OCI-LY3 (cell line): ENCODE measurements at regions not wholly inside any gene's neighbourhood (a gene's known extent, or its start where the extent isn't known, plus 50 kb on each side); places are given as distances from the start of the nearest gene placed in this dataset.

ENCODE experiments used
- H2AFZ ChIP-seq: fragments of 200-600, 300-600 bp; shearing (Covaris generic); 2 replicates; pipeline ENCODE4 v1.6.0; 2014; ENCODE audit warnings: antibody characterized with exemption, low read depth, low read length
- H3K27ac ChIP-seq: fragments of 200-600, 300-600 bp; sonication (generic); 2 replicates; pipeline ENCODE4 v1.5.1; 2014; ENCODE audit warnings: mild to moderate bottlenecking, low read length, moderate library complexity, mixed read lengths
- H3K27me3 ChIP-seq: fragments of 200-600, 300-600 bp; sonication (generic); 2 replicates; pipeline ENCODE4 v1.6.1; 2014; ENCODE audit warnings: low read depth, low read length, mixed read lengths
- H3K36me3 ChIP-seq: fragments of 200-600, 300-600 bp; sonication (generic); replicated peaks from 2 replicates; pipeline ENCODE3; 2014; ENCODE audit warnings: low read depth, low read length, mixed read lengths
- H3K4me1 ChIP-seq: fragments of 300-600, 200-600 bp; sonication (generic); 2 replicates; pipeline ENCODE4 v1.6.1; 2014; ENCODE audit warnings: low read length, mixed read lengths
- H3K4me2 ChIP-seq: fragments of 200-600, 300-600 bp; sonication (generic); 2 replicates; pipeline ENCODE4 v1.6.1; 2014; ENCODE audit warnings: low read length, mixed read lengths
- H3K4me3 ChIP-seq: fragments of 300-600, 200-600 bp; sonication (generic); 2 replicates; pipeline ENCODE4 v1.5.1; 2014; ENCODE audit warnings: antibody characterized with exemption, mild to moderate bottlenecking, low read length, moderate library complexity
- H3K79me2 ChIP-seq: fragments of 300-600, 200-600 bp; shearing (Covaris generic); 2 replicates; pipeline ENCODE4 v1.6.1; 2014; ENCODE audit warnings: mild to moderate bottlenecking, low read length, mixed read lengths
- H3K9ac ChIP-seq: fragments of 300-600, 200-600 bp; shearing (Covaris generic); 2 replicates; pipeline ENCODE4 v1.6.0; 2014; ENCODE audit warnings: mild to moderate bottlenecking, low read length, moderate library complexity
- H3K9me3 ChIP-seq: fragments of 200-600, 300-600 bp; shearing (Covaris generic); 2 replicates; pipeline ENCODE4 v1.6.1; 2014; ENCODE audit warnings: low read length, mixed read lengths; ENCODE audit not compliant: insufficient read depth
- H4K20me1 ChIP-seq: fragments of 200-600, 300-600 bp; sonication (generic); 2 replicates; pipeline ENCODE4 v1.6.1; 2016; ENCODE audit warnings: low read length, mixed read lengths; ENCODE audit not compliant: insufficient read depth
- CTCF ChIP-seq: fragments of 200-600, 300-600 bp; sonication (generic); IDR thresholded peaks from 2 replicates; pipeline ENCODE4 v1.5.1; 2014; ENCODE audit warnings: antibody characterized with exemption, low read length, low read depth
- EZH2phosphoT487 ChIP-seq: fragments of 200-600 bp; shearing (Covaris generic); IDR thresholded peaks from 2 replicates; pipeline ENCODE4 v1.6.1; 2018; ENCODE audit warnings: antibody characterized with exemption, mixed run types, low read depth

GRCh38 chr16:48810803-48811453, 200.9 kb upstream of the N4BP1 start:
- Histone ChIP-seq H3K4me2 (no peak overlapping the region), H3K9ac (no peak overlapping the region)
- no peak for TF ChIP-seq EZH2phosphoT487
- no peak for TF ChIP-seq CTCF

GRCh38 chr16:48810436-48810802, 200.4 kb upstream of the N4BP1 start:
- TF ChIP-seq CTCF (no peak), EZH2phosphoT487 (no peak)
- Histone ChIP-seq H4K20me1 (no peaks in the 10 kb centered on the region), H3K27me3 (no peaks in the 10 kb centered on the region), H3K9me3 (no peaks in the 10 kb centered on the region), H3K4me1 (no peaks in the 10 kb centered on the region), H3K4me2 (no peak overlapping the region), H3K9ac (no peak overlapping the region), H3K36me3 (no peaks in the 10 kb centered on the region), H3K4me3 (no peak overlapping the region), H3K79me2 (no peaks in the 10 kb centered on the region), H3K27ac (no peak overlapping the region), H2AFZ (no peak overlapping the region)

More at GRCh38 chr16:48810803-48811453, 200.9 kb upstream of the N4BP1 start:
- Histone ChIP-seq H3K36me3 (no peaks in the 10 kb centered on the region), H3K79me2 (no peaks in the 10 kb centered on the region), H4K20me1 (no peaks in the 10 kb centered on the region), H3K4me1 (no peaks in the 10 kb centered on the region), H3K27ac (no peak overlapping the region), H3K9me3 (no peaks in the 10 kb centered on the region), H3K4me3 (no peak overlapping the region), H3K27me3 (no peaks in the 10 kb centered on the region), H2AFZ (no peak overlapping the region)

GRCh38 chr16:48790151-48790550, 180.2 kb upstream of the N4BP1 start:
- H4K20me1 ChIP-seq, result no peaks in the 10 kb centered on the region
- H3K27ac ChIP-seq, result no peak overlapping the region
- H3K36me3 ChIP-seq, result no peaks in the 10 kb centered on the region
- H3K27me3 ChIP-seq, result no peaks in the 10 kb centered on the region
- H3K4me2 ChIP-seq, result no peak overlapping the region
- no peak for TF ChIP-seq CTCF
- TF ChIP-seq EZH2phosphoT487, result no peak
- H3K9ac ChIP-seq, result no peak overlapping the region
- no peaks in the 10 kb centered on the region for H3K4me1 ChIP-seq
- no peaks in the 10 kb centered on the region for H3K79me2 ChIP-seq
- no peaks in the 10 kb centered on the region for H3K9me3 ChIP-seq
- H2AFZ ChIP-seq, result no peak overlapping the region
- H3K4me3 ChIP-seq, result no peak overlapping the region

GRCh38 chr16:48788475-48788874, 178.5 kb upstream of the N4BP1 start:
- Histone ChIP-seq H3K27ac (no peak overlapping the region), H3K4me1 (no peaks in the 10 kb centered on the region), H3K36me3 (no peaks in the 10 kb centered on the region), H3K9me3 (no peaks in the 10 kb centered on the region), H3K4me3 (no peak overlapping the region), H3K9ac (no peak overlapping the region), H3K27me3 (no peaks in the 10 kb centered on the region), H3K79me2 (no peaks in the 10 kb centered on the region), H2AFZ (no peak overlapping the region), H3K4me2 (no peak overlapping the region), H4K20me1 (no peaks in the 10 kb centered on the region)
- no peak for TF ChIP-seq EZH2phosphoT487
- TF ChIP-seq CTCF, result no peak
